GM23338 (cell line): ENCODE measurements at regions not wholly inside any gene's neighbourhood (a gene's known extent, or its start where the extent isn't known, plus 50 kb on each side); places are given as distances from the start of the nearest gene placed in this dataset.

Experiments
- ATAC-seq: fragments of 200-7000 bp; cut with Tn5 transposase; 3 replicates; pipeline ENCODE4 v1.9.1; 2020
- DNase-seq: peaks from one replicate; pipeline ENCODE4 v3.0.0-alpha.2; 2015; ENCODE audit warnings: low spot score
- H2AFZ ChIP-seq: fragments of 200-600 bp; sonication (generic); 2 replicates; pipeline ENCODE4 v1.8.0; 2016; ENCODE audit warnings: antibody characterized with exemption, mild to moderate bottlenecking, moderate library complexity
- H3F3A ChIP-seq: fragments of 200-600 bp; sonication (generic); replicated peaks from 2 replicates; pipeline ENCODE4 v1.8.0; 2017; ENCODE audit warnings: antibody characterized with exemption, mixed run types, low read depth
- H3K27ac ChIP-seq: fragments of 200-600 bp; sonication (generic); 2 replicates; pipeline ENCODE4 v1.6.1; 2016; ENCODE audit warnings: low read depth
- H3K27me3 ChIP-seq: fragments of 200-600 bp; sonication (generic); 2 replicates; pipeline ENCODE4 v1.8.0; 2016; ENCODE audit warnings: mild to moderate bottlenecking, mixed run types, moderate library complexity; ENCODE audit not compliant: insufficient read depth
- H3K36me3 ChIP-seq: fragments of 200-600 bp; sonication (generic); 2 replicates; pipeline ENCODE4 v1.8.0; 2016; ENCODE audit warnings: mild to moderate bottlenecking; ENCODE audit not compliant: insufficient read depth
- H3K4me1 ChIP-seq: fragments of 200-600 bp; sonication (generic); 2 replicates; pipeline ENCODE4 v1.8.0; 2016; ENCODE audit warnings: mild to moderate bottlenecking, moderate library complexity; ENCODE audit not compliant: insufficient read depth
- H3K4me2 ChIP-seq: fragments of 200-600 bp; sonication (generic); 2 replicates; pipeline ENCODE4 v1.7.1; 2017; ENCODE audit warnings: mixed run types
- H3K4me3 ChIP-seq: fragments of 200-600 bp; sonication (generic); 2 replicates; pipeline ENCODE4 v1.6.1; 2016; ENCODE audit warnings: mixed run types
- H3K79me2 ChIP-seq: fragments of 200-600 bp; sonication (generic); replicated peaks from 2 replicates; pipeline ENCODE4 v1.8.0; 2017; ENCODE audit warnings: mild to moderate bottlenecking; ENCODE audit not compliant: insufficient read depth
- H3K9me2 ChIP-seq: fragments of 200-600 bp; sonication (generic); 2 replicates; pipeline ENCODE4 v1.8.0; 2017; ENCODE audit not compliant: insufficient read depth
- H4K20me1 ChIP-seq: fragments of 200-600 bp; sonication (generic); replicated peaks from 2 replicates; pipeline ENCODE4 v1.8.0; 2017; ENCODE audit warnings: mild to moderate bottlenecking; ENCODE audit not compliant: insufficient read depth
- H3K27ac Mint-ChIP-seq: 2 replicates; pipeline ENCODE4 v1.8.0; 2020; ENCODE audit warnings: inconsistent platforms, mild to moderate bottlenecking, moderate library complexity, mixed read lengths
- H3K27me3 Mint-ChIP-seq: 3 replicates; pipeline ENCODE4 v1.8.0; 2022; ENCODE audit warnings: low read depth, mild to moderate bottlenecking, moderate library complexity, mixed read lengths, inconsistent platforms; ENCODE audit not compliant: insufficient read depth, poor library complexity
- H3K36me3 Mint-ChIP-seq: 3 replicates; pipeline ENCODE4 v1.8.0; 2021; ENCODE audit warnings: low read depth, mild to moderate bottlenecking, inconsistent platforms, moderate library complexity, mixed read lengths
- H3K4me1 Mint-ChIP-seq: 3 replicates; pipeline ENCODE4 v1.8.0; 2020; ENCODE audit warnings: mild to moderate bottlenecking, inconsistent platforms, mixed read lengths
- H3K4me3 Mint-ChIP-seq: 3 replicates; pipeline ENCODE4 v1.8.0; 2021; ENCODE audit warnings: moderate library complexity, mild to moderate bottlenecking, inconsistent platforms, mixed read lengths
- H3K9me3 Mint-ChIP-seq: 3 replicates; pipeline ENCODE4 v1.8.0; 2020; ENCODE audit warnings: moderate library complexity, mild to moderate bottlenecking, inconsistent platforms, mixed read lengths
- CREB1 ChIP-seq: fragments of 250-450 bp; sonication (Bioruptor Pico); IDR thresholded peaks from 2 replicates; pipeline ENCODE4 v1.5.0; 2020; ENCODE audit warnings: low read depth, mild to moderate bottlenecking, moderate library complexity
- CTCF ChIP-seq, 2 experiments: fragments of 200-600 bp in 1 of 2; sonication (generic) in 1 of 2; conservative IDR thresholded peaks; 2 replicates each; pipeline versions ENCODE4 v1.5.1 to v1.6.1; 2016 to 2017; ENCODE audit warnings: antibody characterized with exemption in 2 of 2, low read depth in 2 of 2, mild to moderate bottlenecking in 2 of 2, moderate library complexity in 1 of 2
- EZH2 ChIP-seq: fragments of 200-600 bp; sonication (generic); IDR thresholded peaks from one replicate; pipeline ENCODE4 v1.8.0; 2017; ENCODE audit warnings: antibody characterized with exemption, mild to moderate bottlenecking, low read depth; ENCODE audit not compliant: unreplicated experiment
- EZH2phosphoT487 ChIP-seq: fragments of 200-600 bp; sonication (generic); IDR thresholded peaks from one replicate; pipeline ENCODE4 v1.8.1; 2018; ENCODE audit warnings: antibody characterized with exemption; ENCODE audit not compliant: unreplicated experiment
- JUNB ChIP-seq: IDR thresholded peaks from one replicate; pipeline ENCODE4 v1.6.1; 2016; ENCODE audit warnings: antibody characterized with exemption; ENCODE audit not compliant: unreplicated experiment
- NANOG ChIP-seq: IDR thresholded peaks from 2 replicates; pipeline ENCODE4 v1.6.1; 2016; ENCODE audit warnings: antibody characterized with exemption, borderline replicate concordance
- POLR2AphosphoS5 ChIP-seq: IDR thresholded peaks from 2 replicates; pipeline ENCODE4 v1.6.1; 2016; ENCODE audit warnings: antibody characterized with exemption, low read depth
- STAT1 ChIP-seq: IDR thresholded peaks from one replicate; pipeline ENCODE4 v1.6.1; 2016; ENCODE audit warnings: antibody characterized with exemption; ENCODE audit not compliant: unreplicated experiment
- ZNF114 ChIP-seq: fragments of 250-450 bp; sonication (Bioruptor Pico); IDR thresholded peaks from 2 replicates; pipeline ENCODE4 v1.5.0; 2020; ENCODE audit warnings: mild to moderate bottlenecking, moderate library complexity
- ZNF331 ChIP-seq: fragments of 250-450 bp; sonication (Bioruptor Pico); IDR thresholded peaks from 2 replicates; pipeline ENCODE4 v1.5.0; 2020; ENCODE audit warnings: low read depth, mild to moderate bottlenecking, moderate library complexity
- ZNF462 ChIP-seq: fragments of 250-450 bp; sonication (Bioruptor Pico); IDR thresholded peaks from 2 replicates; pipeline ENCODE4 v1.5.0; 2020; ENCODE audit warnings: mild to moderate bottlenecking, moderate library complexity
- TF ChIP-seq, protein P1 (sequence below): IDR thresholded peaks from 2 replicates; pipeline ENCODE4 v1.6.1; 2016; ENCODE audit warnings: antibody characterized with exemption

GRCh38 chr17:77535435-77535834, 394.7 kb downstream of the SEC14L1 start:
- Histone ChIP-seq H3K4me3 (no peak overlapping the region), H3K4me1 (peaks cover 1% of the 10 kb centered on the region; the same call in 1 of the 2 replicates), H3K79me2 (no peaks in the 10 kb centered on the region), H3K9me2 (no peaks in the 10 kb centered on the region), H3K36me3 (no peaks in the 10 kb centered on the region), H3K4me2 (no peak overlapping the region), H4K20me1 (no peaks in the 10 kb centered on the region), H3K27ac (no peak overlapping the region), H2AFZ (no peak overlapping the region), H3K27me3 (no peaks in the 10 kb centered on the region), H3F3A (no peaks in the 10 kb centered on the region)
- Mint-ChIP-seq H3K27ac (no peak overlapping the region), H3K4me3 (no peak overlapping the region), H3K36me3 (peaks cover 8% of the 10 kb centered on the region), H3K9me3 (peaks cover 13% of the 10 kb centered on the region), H3K4me1 (peaks cover 3% of the 10 kb centered on the region; the same call in 1 of the 3 replicates), H3K27me3 (peaks cover 12% of the 10 kb centered on the region)
- TF ChIP-seq POLR2AphosphoS5 (no peak), STAT1 (no peak), JUNB (no peak), ZNF462 (no peak), NANOG (no peak), CREB1 (no peak), CTCF (conservative IDR thresholded peaks at IDR 0.05; ENCODE audit: low read depth in 2 of 2) (no peak), EZH2phosphoT487 (no peak), ZNF331 (CRISPR knock-in tag) (no peak), EZH2 (no peak), ZNF114 (CRISPR knock-in tag) (no peak)
- TF ChIP-seq, protein P1, sequence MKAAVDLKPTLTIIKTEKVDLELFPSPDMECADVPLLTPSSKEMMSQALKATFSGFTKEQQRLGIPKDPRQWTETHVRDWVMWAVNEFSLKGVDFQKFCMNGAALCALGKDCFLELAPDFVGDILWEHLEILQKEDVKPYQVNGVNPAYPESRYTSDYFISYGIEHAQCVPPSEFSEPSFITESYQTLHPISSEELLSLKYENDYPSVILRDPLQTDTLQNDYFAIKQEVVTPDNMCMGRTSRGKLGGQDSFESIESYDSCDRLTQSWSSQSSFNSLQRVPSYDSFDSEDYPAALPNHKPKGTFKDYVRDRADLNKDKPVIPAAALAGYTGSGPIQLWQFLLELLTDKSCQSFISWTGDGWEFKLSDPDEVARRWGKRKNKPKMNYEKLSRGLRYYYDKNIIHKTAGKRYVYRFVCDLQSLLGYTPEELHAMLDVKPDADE: no peak
- DNase-seq: no peak
- ATAC-seq: no peak
